ENCODE measurements at regions not wholly inside any gene's neighbourhood (a gene's known extent, or its start where the extent isn't known, plus 50 kb on each side); places are given as distances from the start of the nearest gene placed in this dataset.

DNA sequence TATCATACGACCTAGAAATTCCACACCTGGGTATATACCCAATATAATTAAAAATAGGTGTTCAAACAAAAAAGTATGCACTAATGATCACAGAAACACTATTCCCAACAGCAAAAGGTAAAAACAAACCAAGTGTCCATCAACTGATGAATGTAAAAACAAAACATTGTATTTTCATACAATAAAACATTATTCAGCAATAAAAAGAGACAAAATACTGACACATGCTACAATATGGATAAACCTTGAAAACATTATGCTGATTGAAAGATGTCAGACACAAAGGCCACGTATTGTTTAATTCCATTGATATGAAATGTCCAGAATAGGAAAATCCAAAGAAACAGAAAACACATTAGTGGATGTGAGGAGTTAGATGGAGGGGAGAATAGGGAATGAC is 71.0 kb downstream of the RPL22L1 start:
- Histone ChIP-seq H3K4me2 (ENCODE audit: extremely low read depth, insufficient read depth, low read length) (no peak overlapping the region), H3K36me3 (ENCODE audit: control insufficient read depth, insufficient read depth, low read length) (no peaks in the 10 kb centered on the region), H3K9me3 (ENCODE audit: control insufficient read depth, insufficient read depth, low read depth, low read length) (no peaks in the 10 kb centered on the region), H3K27me3 (ENCODE audit: control insufficient read depth, insufficient read depth, low read length) (no peaks in the 10 kb centered on the region), H3K79me2 (ENCODE audit: control insufficient read depth, insufficient read depth, low read length) (no peaks in the 10 kb centered on the region), H3K9ac (ENCODE audit: insufficient read depth, low read length) (no peak overlapping the region), H4K20me1 (ENCODE audit: control insufficient read depth, extremely low read depth, insufficient read depth, low read length) (no peaks in the 10 kb centered on the region), H2AFZ (ENCODE audit: low read length) (no peak overlapping the region), H3K4me3 (replicated peaks in 1 of 4; ENCODE audit: control extremely low read depth in 1 of 4, insufficient read depth in 1 of 4, low read depth in 3 of 4, low read length in 4 of 4) (no peak overlapping the region), H3K27ac (ENCODE audit: insufficient read depth, low read length) (no peak overlapping the region), H3K4me1 (ENCODE audit: control insufficient read depth, extremely low read depth, insufficient read depth, low read length) (peaks cover 16% of the 10 kb centered on the region)
- DNase-seq (ENCODE audit: low read depth in 2 of 2) = no peak
- no peak for TF ChIP-seq EZH2 (IDR thresholded peaks at IDR 0.05; ENCODE audit: low read length, missing control alignments)
- TF ChIP-seq, protein P1, sequence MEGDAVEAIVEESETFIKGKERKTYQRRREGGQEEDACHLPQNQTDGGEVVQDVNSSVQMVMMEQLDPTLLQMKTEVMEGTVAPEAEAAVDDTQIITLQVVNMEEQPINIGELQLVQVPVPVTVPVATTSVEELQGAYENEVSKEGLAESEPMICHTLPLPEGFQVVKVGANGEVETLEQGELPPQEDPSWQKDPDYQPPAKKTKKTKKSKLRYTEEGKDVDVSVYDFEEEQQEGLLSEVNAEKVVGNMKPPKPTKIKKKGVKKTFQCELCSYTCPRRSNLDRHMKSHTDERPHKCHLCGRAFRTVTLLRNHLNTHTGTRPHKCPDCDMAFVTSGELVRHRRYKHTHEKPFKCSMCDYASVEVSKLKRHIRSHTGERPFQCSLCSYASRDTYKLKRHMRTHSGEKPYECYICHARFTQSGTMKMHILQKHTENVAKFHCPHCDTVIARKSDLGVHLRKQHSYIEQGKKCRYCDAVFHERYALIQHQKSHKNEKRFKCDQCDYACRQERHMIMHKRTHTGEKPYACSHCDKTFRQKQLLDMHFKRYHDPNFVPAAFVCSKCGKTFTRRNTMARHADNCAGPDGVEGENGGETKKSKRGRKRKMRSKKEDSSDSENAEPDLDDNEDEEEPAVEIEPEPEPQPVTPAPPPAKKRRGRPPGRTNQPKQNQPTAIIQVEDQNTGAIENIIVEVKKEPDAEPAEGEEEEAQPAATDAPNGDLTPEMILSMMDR (conservative IDR thresholded peaks at IDR 0.05 in 1 of 2, IDR thresholded peaks at IDR 0.05 in 1 of 2; ENCODE audit: low read depth in 1 of 2, low read length in 2 of 2) = no peak

- DNase-seq (ENCODE audit: low read depth in 2 of 2) = no peak
- Histone ChIP-seq H3K9me3 (ENCODE audit: control insufficient read depth, insufficient read depth, low read depth, low read length) (no peaks in the 10 kb centered on the region), H3K9ac (ENCODE audit: insufficient read depth, low read length) (no peak overlapping the region), H3K27me3 (ENCODE audit: control insufficient read depth, insufficient read depth, low read length) (no peaks in the 10 kb centered on the region), H4K20me1 (ENCODE audit: control insufficient read depth, extremely low read depth, insufficient read depth, low read length) (no peaks in the 10 kb centered on the region), H2AFZ (ENCODE audit: low read length) (no peak overlapping the region), H3K79me2 (ENCODE audit: control insufficient read depth, insufficient read depth, low read length) (no peaks in the 10 kb centered on the region), H3K4me1 (ENCODE audit: control insufficient read depth, extremely low read depth, insufficient read depth, low read length) (peaks cover 10% of the 10 kb centered on the region), H3K27ac (ENCODE audit: insufficient read depth, low read length) (no peak overlapping the region), H3K36me3 (ENCODE audit: control insufficient read depth, insufficient read depth, low read length) (no peaks in the 10 kb centered on the region), H3K4me2 (ENCODE audit: extremely low read depth, insufficient read depth, low read length) (no peak overlapping the region), H3K4me3 (replicated peaks in 1 of 4; ENCODE audit: control extremely low read depth in 1 of 4, insufficient read depth in 1 of 4, low read depth in 3 of 4, low read length in 4 of 4) (no peak overlapping the region)
- TF ChIP-seq EZH2 (IDR thresholded peaks at IDR 0.05; ENCODE audit: low read length, missing control alignments) = no peak
- TF ChIP-seq, protein P1 (conservative IDR thresholded peaks at IDR 0.05 in 1 of 2, IDR thresholded peaks at IDR 0.05 in 1 of 2; ENCODE audit: low read depth in 1 of 2, low read length in 2 of 2) = no peak
These were observed 72.3 kb downstream of the RPL22L1 start for GRCh38 chr3:170797685-170798084.

DNA sequence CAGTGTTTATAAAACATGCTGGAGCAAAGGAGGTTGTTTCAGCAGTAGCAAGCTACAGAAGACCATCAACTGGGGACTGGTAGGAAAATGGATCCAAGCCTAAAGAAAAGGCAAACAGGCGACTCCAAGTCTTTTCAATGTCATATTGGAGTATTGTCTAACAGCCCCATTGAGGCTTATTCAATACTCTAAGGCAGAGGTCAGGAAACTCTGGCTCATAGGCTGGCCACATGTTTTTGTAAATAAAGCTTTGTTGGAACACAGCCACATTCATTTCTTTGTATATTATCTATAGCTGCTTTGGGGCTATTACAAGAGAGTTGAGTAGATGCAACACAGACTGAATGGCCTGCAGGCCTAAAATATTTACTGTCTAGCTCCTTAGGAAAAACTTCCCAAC is 77.5 kb downstream of the RPL22L1 start:
- no peaks in the 10 kb centered on the region for H3K36me3 ChIP-seq (ENCODE audit: control insufficient read depth, insufficient read depth, low read length)
- H2AFZ ChIP-seq (ENCODE audit: low read length) = peak overlapping the region; percentile 12
- no peak overlapping the region for H3K27ac ChIP-seq (ENCODE audit: insufficient read depth, low read length)
- TF ChIP-seq, protein P1 (conservative IDR thresholded peaks at IDR 0.05 in 1 of 2, IDR thresholded peaks at IDR 0.05 in 1 of 2; ENCODE audit: low read depth in 1 of 2, low read length in 2 of 2) = no peak
- TF ChIP-seq EZH2 (IDR thresholded peaks at IDR 0.05; ENCODE audit: low read length, missing control alignments) = no peak
- H3K4me3 ChIP-seq (replicated peaks in 1 of 4; ENCODE audit: control extremely low read depth in 1 of 4, insufficient read depth in 1 of 4, low read depth in 3 of 4, low read length in 4 of 4) = no peak overlapping the region
- no peaks in the 10 kb centered on the region for H3K27me3 ChIP-seq (ENCODE audit: control insufficient read depth, insufficient read depth, low read length)
- H4K20me1 ChIP-seq (ENCODE audit: control insufficient read depth, extremely low read depth, insufficient read depth, low read length) = no peaks in the 10 kb centered on the region
- H3K9ac ChIP-seq (ENCODE audit: insufficient read depth, low read length) = no peak overlapping the region
- H3K4me2 ChIP-seq (ENCODE audit: extremely low read depth, insufficient read depth, low read length) = no peak overlapping the region
- H3K4me1 ChIP-seq (ENCODE audit: control insufficient read depth, extremely low read depth, insufficient read depth, low read length) = no peaks in the 10 kb centered on the region
- no peaks in the 10 kb centered on the region for H3K79me2 ChIP-seq (ENCODE audit: control insufficient read depth, insufficient read depth, low read length)
- DNase-seq (ENCODE audit: low read depth in 2 of 2) = peak in 1 of 2 donors; percentile 54
- H3K9me3 ChIP-seq (ENCODE audit: control insufficient read depth, insufficient read depth, low read depth, low read length) = no peaks in the 10 kb centered on the region
